H9 (cell line): ENCODE measurements at regions not wholly inside any gene's neighbourhood (a gene's known extent, or its start where the extent isn't known, plus 50 kb on each side); places are given as distances from the start of the nearest gene placed in this dataset.

Experiments used
- DNase-seq: peaks from one replicate; pipeline ENCODE4 v3.0.0-alpha.2; 2017
- H2AFZ ChIP-seq: one replicate; pipeline ENCODE4 v1.6.1; 2013; ENCODE audit warnings: mild to moderate bottlenecking, low read length, control low read depth, moderate library complexity
- H2AK5ac ChIP-seq: 2 replicates; pipeline ENCODE4 v1.6.1; 2013; ENCODE audit warnings: low read length, control low read depth, mixed read lengths; ENCODE audit not compliant: insufficient read length
- H2BK120ac ChIP-seq: one replicate; pipeline ENCODE4 v1.6.1; 2013; ENCODE audit warnings: low read depth, mild to moderate bottlenecking, low read length, control low read depth, inconsistent platforms; ENCODE audit not compliant: poor library complexity, severe bottlenecking
- H2BK12ac ChIP-seq: 2 replicates; pipeline ENCODE4 v1.6.1; 2013; ENCODE audit warnings: low read length, control low read depth, mixed read lengths, low read depth; ENCODE audit not compliant: insufficient read length
- H2BK15ac ChIP-seq: 2 replicates; pipeline ENCODE4 v1.6.1; 2013; ENCODE audit warnings: low read depth, low read length, control low read depth
- H2BK20ac ChIP-seq: one replicate; pipeline ENCODE4 v1.6.1; 2013; ENCODE audit warnings: low read depth, mild to moderate bottlenecking, low read length, control low read depth, inconsistent platforms; ENCODE audit not compliant: poor library complexity, severe bottlenecking
- H2BK5ac ChIP-seq: 2 replicates; pipeline ENCODE4 v1.6.1; 2013; ENCODE audit warnings: low read length, control low read depth, mixed read lengths; ENCODE audit not compliant: insufficient read length
- H3K14ac ChIP-seq: 2 replicates; pipeline ENCODE4 v1.6.1; 2013; ENCODE audit warnings: low read length, control low read depth; ENCODE audit not compliant: insufficient read depth
- H3K18ac ChIP-seq: 2 replicates; pipeline ENCODE4 v1.6.1; 2013; ENCODE audit warnings: low read depth, mild to moderate bottlenecking, mixed read lengths, low read length, control low read depth; ENCODE audit not compliant: insufficient read length
- H3K23ac ChIP-seq: 2 replicates; pipeline ENCODE4 v1.6.1; 2013; ENCODE audit warnings: low read length, control low read depth, mixed read lengths, low read depth; ENCODE audit not compliant: insufficient read length
- H3K23me2 ChIP-seq: 2 replicates; pipeline ENCODE4 v1.6.1; 2013; ENCODE audit warnings: low read depth, mild to moderate bottlenecking, mixed read lengths, low read length, control low read depth; ENCODE audit not compliant: insufficient read length, poor library complexity, severe bottlenecking
- H3K27ac ChIP-seq: 2 replicates; pipeline ENCODE4 v1.5.1; 2013; ENCODE audit warnings: low read length, control low read depth, mixed read lengths, low read depth; ENCODE audit not compliant: insufficient read length
- H3K27me3 ChIP-seq: 2 replicates; pipeline ENCODE4 v1.6.1; 2013; ENCODE audit warnings: low read length, control low read depth, inconsistent platforms; ENCODE audit not compliant: insufficient read depth
- H3K4ac ChIP-seq: 2 replicates; pipeline ENCODE4 v1.6.1; 2013; ENCODE audit warnings: low read depth, mild to moderate bottlenecking, control low read depth, inconsistent platforms, low read length, moderate library complexity
- H3K4me1 ChIP-seq: 2 replicates; pipeline ENCODE4 v1.6.1; 2013; ENCODE audit warnings: low read length, control low read depth, inconsistent platforms; ENCODE audit not compliant: insufficient read depth
- H3K4me2 ChIP-seq: 2 replicates; pipeline ENCODE4 v1.6.1; 2013; ENCODE audit warnings: low read length, control low read depth, mixed read lengths; ENCODE audit not compliant: insufficient read length, insufficient read depth
- H3K56ac ChIP-seq: 2 replicates; pipeline ENCODE4 v1.6.1; 2013; ENCODE audit warnings: low read depth, mild to moderate bottlenecking, mixed read lengths, low read length, control low read depth; ENCODE audit not compliant: insufficient read length
- H3K79me1 ChIP-seq: 2 replicates; pipeline ENCODE4 v1.6.1; 2013; ENCODE audit warnings: low read depth, mild to moderate bottlenecking, moderate library complexity, low read length, control low read depth, inconsistent platforms; ENCODE audit not compliant: insufficient read depth, poor library complexity, severe bottlenecking
- H3K79me2 ChIP-seq: 2 replicates; pipeline ENCODE4 v1.6.1; 2013; ENCODE audit warnings: low read length, control low read depth, inconsistent platforms; ENCODE audit not compliant: insufficient read depth
- H3K9ac ChIP-seq: 2 replicates; pipeline ENCODE4 v1.6.1; 2013; ENCODE audit warnings: low read length, control low read depth, mixed read lengths; ENCODE audit not compliant: insufficient read length; ENCODE audit errors: extremely low read depth
- H3K9me3 ChIP-seq: one replicate; pipeline ENCODE4 v1.6.1; 2013; ENCODE audit warnings: low read depth, low read length, inconsistent platforms; ENCODE audit not compliant: control insufficient read depth
- H3T11ph ChIP-seq: one replicate; pipeline ENCODE4 v1.6.1; 2013; ENCODE audit warnings: mild to moderate bottlenecking, low read length, control low read depth, inconsistent platforms
- H4K20me1 ChIP-seq: one replicate; pipeline ENCODE4 v1.6.1; 2013; ENCODE audit not compliant: control insufficient read depth, insufficient read length, insufficient read depth
- H4K5ac ChIP-seq: 2 replicates; pipeline ENCODE4 v1.6.1; 2013; ENCODE audit warnings: low read depth, mild to moderate bottlenecking, mixed read lengths, low read length, control low read depth; ENCODE audit not compliant: insufficient read length
- H4K8ac ChIP-seq: replicated peaks from 2 replicates; pipeline ENCODE4 v1.6.1; 2013; ENCODE audit warnings: low read length, control low read depth, mixed read lengths, low read depth; ENCODE audit not compliant: insufficient read length
- H4K91ac ChIP-seq: 2 replicates; pipeline ENCODE4 v1.6.1; 2013; ENCODE audit warnings: low read depth, mild to moderate bottlenecking, moderate library complexity, mixed read lengths, low read length, control low read depth; ENCODE audit not compliant: insufficient read length
- H3K27ac Mint-ChIP-seq, 3 experiments: 2 replicates in 2 of 3; 3 replicates in 1 of 3; pipeline ENCODE4 v1.8.0; 2020 to 2021; ENCODE audit warnings: mixed read lengths in 3 of 3, mild to moderate bottlenecking in 1 of 3, moderate library complexity in 1 of 3
- H3K27me3 Mint-ChIP-seq: 2 replicates; pipeline ENCODE4 v1.8.0; 2021; ENCODE audit warnings: low read depth, mild to moderate bottlenecking, moderate library complexity, mixed read lengths
- H3K36me3 Mint-ChIP-seq, 3 experiments: 2 replicates in 2 of 3; 3 replicates in 1 of 3; pipeline ENCODE4 v1.8.0; 2020 to 2021; ENCODE audit warnings: low read depth in 3 of 3, mixed read lengths in 3 of 3; ENCODE audit not compliant: insufficient read depth in 1 of 3
- H3K4me1 Mint-ChIP-seq, 2 experiments: 2 replicates each; pipeline ENCODE4 v1.8.0; 2020; ENCODE audit warnings: mixed read lengths in 2 of 2
- H3K4me3 Mint-ChIP-seq, 2 experiments: 2 replicates in 1 of 2; 3 replicates in 1 of 2; pipeline ENCODE4 v1.8.0; 2020 to 2021; ENCODE audit warnings: mild to moderate bottlenecking in 2 of 2, mixed read lengths in 2 of 2, moderate library complexity in 1 of 2
- H3K9me3 Mint-ChIP-seq, 2 experiments: 2 replicates in 1 of 2; 3 replicates in 1 of 2; pipeline ENCODE4 v1.8.0; 2020; ENCODE audit warnings: mild to moderate bottlenecking in 2 of 2, mixed read lengths in 2 of 2, moderate library complexity in 1 of 2
- CTCF ChIP-seq: fragments of 200-600 bp; sonication (generic); conservative IDR thresholded peaks from 3 replicates; pipeline ENCODE4 v1.8.0; 2021; ENCODE audit warnings: antibody characterized with exemption, mild to moderate bottlenecking
- WGBS: extraction: QIAGEN DNeasy Blood & Tissue Kit; methylation state at CpG from one replicate; pipeline ENCODE4 v1.1.7; 2013; ENCODE audit warnings: missing lambda C conversion rate, low lambda C conversion rate, mixed read lengths; ENCODE audit not compliant: insufficient read length; ENCODE audit errors: extremely low coverage; 5-methylcytosine and 5-hydroxymethylcytosine counted together

DNA sequence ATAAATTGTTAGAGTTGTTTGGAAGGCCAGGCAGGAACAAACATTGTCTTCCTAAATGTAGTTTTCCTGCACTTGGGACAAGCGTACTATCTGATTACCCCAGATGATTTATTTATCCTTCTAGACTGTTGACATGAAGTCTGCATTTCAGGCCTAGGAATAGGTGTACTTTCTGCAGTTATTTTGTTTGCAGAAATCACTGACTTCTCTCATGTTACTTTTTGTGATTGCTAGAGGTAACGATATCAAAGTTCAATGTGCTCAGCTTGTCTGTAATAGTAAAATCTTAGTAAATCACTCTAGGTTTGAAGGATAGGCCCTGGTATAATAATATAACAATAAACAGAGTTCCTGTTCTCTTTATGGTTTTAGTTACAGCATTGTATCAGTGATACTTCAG, 75.4 kb upstream of the HDAC9 start:
- no peaks in the 10 kb centered on the region for H3K9me3 ChIP-seq
- H4K5ac ChIP-seq, result no peak overlapping the region
- no peak overlapping the region for H3K9ac ChIP-seq
- no peaks in the 10 kb centered on the region for H4K20me1 ChIP-seq
- DNase-seq, result no peak
- H3K4me1 ChIP-seq, result no peaks in the 10 kb centered on the region; the same call in 1 of the 2 replicates
- H3K4me3 Mint-ChIP-seq, result no peak overlapping the region
- H3K79me1 ChIP-seq, result no peaks in the 10 kb centered on the region
- H4K8ac ChIP-seq, result no peak overlapping the region
- no peak overlapping the region for H2BK120ac ChIP-seq
- H3K18ac ChIP-seq, result no peak overlapping the region
- H3K27ac Mint-ChIP-seq, result no peak overlapping the region; a peak in 1 of 7 replicates
- no peak overlapping the region for H3K56ac ChIP-seq
- no peak overlapping the region for H2BK15ac ChIP-seq
- H3K14ac ChIP-seq, result no peak overlapping the region
- no peak overlapping the region for H2AK5ac ChIP-seq
- H3K36me3 Mint-ChIP-seq, result peaks cover 0 to 8% (median 0%) of the 10 kb centered on the region in 3 experiments; a peak in 3 of 7 replicates
- no CpG with 5 or more reads among the region's 2 CpGs for WGBS
- H2BK20ac ChIP-seq, result no peak overlapping the region
- H3K79me2 ChIP-seq, result no peaks in the 10 kb centered on the region
- H3K27me3 Mint-ChIP-seq, result no peaks in the 10 kb centered on the region
- H4K91ac ChIP-seq, result no peak overlapping the region
- H3T11ph ChIP-seq, result no peak overlapping the region
- H3K23me2 ChIP-seq, result no peaks in the 10 kb centered on the region
- H2BK5ac ChIP-seq, result no peak overlapping the region
- H3K27ac ChIP-seq, result no peak overlapping the region
- H3K23ac ChIP-seq, result no peak overlapping the region
- H2AFZ ChIP-seq, result no peak overlapping the region
- no peak overlapping the region for H3K4ac ChIP-seq
- peaks cover 2 to 6% of the 10 kb centered on the region in 2 experiments; a peak in 2 of 5 replicates for H3K9me3 Mint-ChIP-seq
- H3K4me1 Mint-ChIP-seq, result peaks cover 22 to 29% of the 10 kb centered on the region in 2 experiments
- no peak overlapping the region for H2BK12ac ChIP-seq
- no peaks in the 10 kb centered on the region for H3K27me3 ChIP-seq
- no peak for TF ChIP-seq CTCF
- H3K4me2 ChIP-seq, result no peak overlapping the region
